ENCODE measurements at regions not wholly inside any gene's neighbourhood (a gene's known extent, or its start where the extent isn't known, plus 50 kb on each side); places are given as distances from the start of the nearest gene placed in this dataset.
"Not testable (repeated sequence)": the region's sequence is repeated elsewhere in the genome, so short reads cannot be mapped to it uniquely, and the experiment has no call there.

GRCh38 chr4:117577686-117578311 is 456.5 kb upstream of the NDST3 start:
- no peak for DNase-seq

- no peak for DNase-seq
These were observed 445.5 kb upstream of the NDST3 start for GRCh38 chr4:117588771-117589170.

- no peak for DNase-seq
These were observed 437.3 kb upstream of the NDST3 start for GRCh38 chr4:117596917-117597480.

- DNase-seq, result not testable (repeated sequence)
These were observed 434.9 kb upstream of the NDST3 start for GRCh38 chr4:117599393-117599792.

GRCh38 chr4:117600936-117601335 is 433.4 kb upstream of the NDST3 start:
- not testable (repeated sequence) for DNase-seq

- no peak for DNase-seq
These were observed 423.5 kb upstream of the NDST3 start for GRCh38 chr4:117610706-117611308.

- DNase-seq, result no peak
These were observed 412.6 kb upstream of the NDST3 start for GRCh38 chr4:117621673-117622072.

- peak; percentile 7 for DNase-seq
These were observed 411.0 kb upstream of the NDST3 start for GRCh38 chr4:117623326-117623725.

GRCh38 chr4:117626664-117627063 is 407.6 kb upstream of the NDST3 start:
- no peak for DNase-seq

- DNase-seq, result no peak
These were observed 399.6 kb upstream of the NDST3 start for GRCh38 chr4:117634716-117635115.

- DNase-seq, result no peak
These were observed 396.9 kb upstream of the NDST3 start for GRCh38 chr4:117637347-117637746.

GRCh38 chr4:117640836-117641235 is 393.4 kb upstream of the NDST3 start:
- no peak for DNase-seq

- no peak for DNase-seq
These were observed 392.8 kb upstream of the NDST3 start for GRCh38 chr4:117641519-117641918.

- no peak for DNase-seq
These were observed 380.2 kb upstream of the NDST3 start for GRCh38 chr4:117654079-117654478.

GRCh38 chr4:117660668-117661067 is 373.6 kb upstream of the NDST3 start:
- DNase-seq, result no peak

GRCh38 chr4:117661091-117662072 is 372.9 kb upstream of the NDST3 start:
- DNase-seq, result no peak

GRCh38 chr4:117664706-117665444 is 369.4 kb upstream of the NDST3 start:
- DNase-seq, result peak; percentile 32

GRCh38 chr4:117676153-117676552 is 358.1 kb upstream of the NDST3 start:
- DNase-seq, result no peak

GRCh38 chr4:117678861-117679260 is 355.4 kb upstream of the NDST3 start:
- no peak for DNase-seq

GRCh38 chr4:117691572-117692351 is 342.5 kb upstream of the NDST3 start:
- DNase-seq, result no peak

- DNase-seq, result no peak
These were observed 341.7 kb upstream of the NDST3 start for GRCh38 chr4:117692538-117692937.

- no peak for DNase-seq
These were observed 334.7 kb upstream of the NDST3 start for GRCh38 chr4:117699595-117699994.

All from NCI-H226 (cell line).